Uterus (tissue), 3 donors: ENCODE measurements at regions not wholly inside any gene's neighbourhood (a gene's known extent, or its start where the extent isn't known, plus 50 kb on each side); places are given as distances from the start of the nearest gene placed in this dataset.

ENCODE experiments used
- DNase-seq, 2 donors: peaks; one replicate each; pipeline ENCODE4 v3.0.0-alpha.2; 2019 to 2020
- H3K27ac ChIP-seq, 2 donors: fragments of 200-600 bp; sonication (generic); 1 replicate in 1 of 2; 2 replicates in 1 of 2; pipeline ENCODE4 v1.5.1; 2016 to 2018
- H3K27me3 ChIP-seq, 2 donors: fragments of 200-600 bp; sonication (generic); one replicate each; pipeline ENCODE4 v1.5.1; 2018 to 2019; ENCODE audit warnings: control low read depth in 1 of 2
- H3K36me3 ChIP-seq, 2 donors: fragments of 200-600 bp; sonication (generic); one replicate each; pipeline ENCODE4 v1.5.1; 2019; ENCODE audit warnings: control low read depth in 1 of 2
- H3K4me1 ChIP-seq, 2 donors: fragments of 200-600 bp; sonication (generic); one replicate each; pipeline ENCODE4 v1.5.1; 2018 to 2019; ENCODE audit warnings: control low read depth in 1 of 2
- H3K4me3 ChIP-seq, 2 donors: fragments of 200-600 bp; sonication (generic); 1 replicate in 1 of 2; 2 replicates in 1 of 2; pipeline ENCODE4 v1.5.1; 2018 to 2019; ENCODE audit warnings: mild to moderate bottlenecking in 1 of 2
- H3K9me3 ChIP-seq, 2 donors: fragments of 200-600 bp; sonication (generic); one replicate each; pipeline ENCODE4 v1.5.1; 2019; ENCODE audit warnings: control low read depth in 1 of 2
- POLR2A ChIP-seq, 2 donors: fragments of 450-650 bp; IDR thresholded peaks; one replicate each; pipeline ENCODE4 v1.6.1; 2016; ENCODE audit warnings: antibody characterized with exemption in 2 of 2, mild to moderate bottlenecking in 1 of 2, moderate library complexity in 1 of 2
- intact Hi-C: fragments of 100-400 bp; cut with DNase I; formaldehyde crosslinking; loops from one replicate; pipeline ENCODE4 v1.15.1; 2023; ENCODE audit warnings: low total_unique reads
- TF ChIP-seq, protein P1 (sequence below), 4 experiments: fragments of 200-600 bp in 2 of 4; fragments of 450-650 bp in 2 of 4; sonication (generic) in 2 of 4; IDR thresholded peaks; one replicate each; pipeline ENCODE4 v1.5.1; 2016 to 2019; ENCODE audit warnings: antibody characterized with exemption in 4 of 4, mild to moderate bottlenecking in 2 of 4, moderate library complexity in 1 of 4
- donor health status: DM: yes; HTN: yes; CAD: no.

DNA sequence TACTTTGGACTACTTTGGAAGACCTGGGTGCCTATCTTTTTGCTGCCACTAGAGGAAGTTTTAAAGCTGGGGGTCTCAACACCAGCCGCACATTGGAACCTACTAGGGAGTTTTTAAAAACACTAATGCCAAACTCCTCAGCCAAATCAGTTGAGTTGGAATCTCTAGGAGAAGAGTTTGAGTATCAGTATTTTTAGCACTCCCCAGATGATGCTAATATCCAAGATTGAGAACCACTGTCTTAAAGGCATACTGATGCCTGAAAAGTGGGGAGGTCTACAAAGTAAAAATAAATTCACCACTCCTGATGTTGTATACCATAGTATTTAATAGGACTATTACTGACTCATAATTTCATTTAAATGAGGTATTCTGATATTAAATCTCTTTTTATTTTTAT, 62.9 kb upstream of the COL21A1 start:
- DNase-seq, result no peak
- Histone ChIP-seq H3K27me3 (no peaks in the 10 kb centered on the region), H3K9me3 (no peaks in the 10 kb centered on the region), H3K36me3 (no peaks in the 10 kb centered on the region), H3K4me1 (no peaks in the 10 kb centered on the region), H3K27ac (no peak overlapping the region), H3K4me3 (no peak overlapping the region)
- intact Hi-C loops, result no loop called here
- TF ChIP-seq, protein P1, sequence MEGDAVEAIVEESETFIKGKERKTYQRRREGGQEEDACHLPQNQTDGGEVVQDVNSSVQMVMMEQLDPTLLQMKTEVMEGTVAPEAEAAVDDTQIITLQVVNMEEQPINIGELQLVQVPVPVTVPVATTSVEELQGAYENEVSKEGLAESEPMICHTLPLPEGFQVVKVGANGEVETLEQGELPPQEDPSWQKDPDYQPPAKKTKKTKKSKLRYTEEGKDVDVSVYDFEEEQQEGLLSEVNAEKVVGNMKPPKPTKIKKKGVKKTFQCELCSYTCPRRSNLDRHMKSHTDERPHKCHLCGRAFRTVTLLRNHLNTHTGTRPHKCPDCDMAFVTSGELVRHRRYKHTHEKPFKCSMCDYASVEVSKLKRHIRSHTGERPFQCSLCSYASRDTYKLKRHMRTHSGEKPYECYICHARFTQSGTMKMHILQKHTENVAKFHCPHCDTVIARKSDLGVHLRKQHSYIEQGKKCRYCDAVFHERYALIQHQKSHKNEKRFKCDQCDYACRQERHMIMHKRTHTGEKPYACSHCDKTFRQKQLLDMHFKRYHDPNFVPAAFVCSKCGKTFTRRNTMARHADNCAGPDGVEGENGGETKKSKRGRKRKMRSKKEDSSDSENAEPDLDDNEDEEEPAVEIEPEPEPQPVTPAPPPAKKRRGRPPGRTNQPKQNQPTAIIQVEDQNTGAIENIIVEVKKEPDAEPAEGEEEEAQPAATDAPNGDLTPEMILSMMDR (IDR thresholded peaks at IDR 0.05), result no peak
- TF ChIP-seq POLR2A (IDR thresholded peaks at IDR 0.05), result no peak

DNA sequence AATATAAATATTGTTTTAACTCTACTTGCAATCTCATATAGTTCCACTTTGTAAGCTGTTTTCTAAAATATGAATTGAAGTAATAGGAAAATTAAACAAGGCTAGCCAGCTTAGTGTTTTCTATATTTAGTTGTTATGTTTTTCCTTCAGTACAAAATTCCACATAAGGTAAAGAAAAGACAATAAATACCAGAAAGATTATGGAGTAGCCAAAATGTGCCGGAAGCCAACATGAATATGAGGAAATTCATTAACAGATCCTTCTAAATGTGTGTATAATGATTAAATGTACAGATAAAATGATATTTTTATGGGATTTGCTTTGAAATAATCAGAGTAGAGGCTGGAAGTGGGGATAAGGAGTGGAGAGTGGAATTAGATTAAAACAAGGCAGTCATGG, 52.5 kb upstream of the COL21A1 start:
- intact Hi-C loops, result no loop called here
- Histone ChIP-seq H3K27ac (no peak overlapping the region), H3K9me3 (no peaks in the 10 kb centered on the region), H3K27me3 (no peaks in the 10 kb centered on the region), H3K36me3 (no peaks in the 10 kb centered on the region), H3K4me3 (no peak overlapping the region), H3K4me1 (no peaks in the 10 kb centered on the region)
- TF ChIP-seq, protein P1 (IDR thresholded peaks at IDR 0.05), result no peak
- TF ChIP-seq POLR2A (IDR thresholded peaks at IDR 0.05), result no peak
- no peak for DNase-seq

DNA sequence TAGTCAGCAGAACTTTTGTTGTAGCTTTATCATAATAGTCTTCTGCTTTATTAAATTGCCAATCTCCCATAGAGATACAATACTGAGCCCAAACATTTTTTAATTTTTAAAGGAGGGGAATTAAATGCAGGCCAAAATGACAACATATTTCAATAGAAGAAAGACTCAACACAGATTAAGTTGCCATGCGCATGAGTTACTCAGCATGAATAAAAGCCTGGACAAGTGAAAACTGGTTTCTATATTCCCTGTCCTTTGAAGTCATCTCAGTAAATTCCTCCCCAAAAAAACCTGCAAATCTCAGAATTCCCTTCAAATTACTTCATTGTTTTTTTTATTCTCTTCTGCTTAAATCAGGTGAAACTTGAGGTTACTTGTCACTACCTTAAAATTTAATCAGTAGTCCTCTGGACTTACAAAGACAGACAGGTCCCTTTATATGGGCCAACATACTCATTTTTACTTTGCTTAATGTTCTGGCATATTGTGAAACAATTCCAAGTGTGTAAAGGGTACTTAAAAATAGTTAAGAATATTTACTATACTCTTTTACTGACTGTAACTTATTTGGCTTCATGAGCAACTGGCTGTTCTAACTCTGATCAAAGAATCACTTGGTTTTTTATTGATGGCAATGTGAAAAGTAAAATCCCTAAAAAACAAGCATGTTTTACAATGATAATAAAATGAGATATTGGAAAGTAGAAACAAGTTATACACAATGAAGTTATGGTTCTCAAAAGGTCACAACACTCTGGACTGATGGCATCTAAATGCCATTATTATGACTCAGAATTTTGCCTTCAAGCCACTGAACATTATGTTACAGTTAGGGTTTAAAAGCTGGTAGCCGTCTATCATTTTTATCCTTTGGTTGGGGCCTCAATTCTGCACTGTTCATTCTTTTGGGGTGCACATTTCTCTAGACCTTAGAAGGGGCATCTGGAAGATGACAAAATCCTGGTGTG, 49.9 kb upstream of the COL21A1 start:
- TF ChIP-seq, protein P1 (IDR thresholded peaks at IDR 0.05), result no peak
- no peak for TF ChIP-seq POLR2A (IDR thresholded peaks at IDR 0.05)
- Histone ChIP-seq H3K27ac (no peak overlapping the region), H3K4me3 (no peak overlapping the region), H3K4me1 (no peaks in the 10 kb centered on the region), H3K36me3 (no peaks in the 10 kb centered on the region), H3K9me3 (no peaks in the 10 kb centered on the region), H3K27me3 (no peaks in the 10 kb centered on the region)
- no peak for DNase-seq
- intact Hi-C loops, result no loop called here
